GM18517 (cell line): ENCODE measurements at regions not wholly inside any gene's neighbourhood (a gene's known extent, or its start where the extent isn't known, plus 50 kb on each side); places are given as distances from the start of the nearest gene placed in this dataset.
"Not testable (repeated sequence)": the region's sequence is repeated elsewhere in the genome, so short reads cannot be mapped to it uniquely, and the experiment has no call there.

Experiments used
- ATAC-seq: cut with Tn5 transposase; IDR thresholded peaks from one replicate; pipeline ENCODE4 v1.9.1; 2021; ENCODE audit warnings: mild to moderate bottlenecking, moderate library complexity; ENCODE audit not compliant: unreplicated experiment

DNA sequence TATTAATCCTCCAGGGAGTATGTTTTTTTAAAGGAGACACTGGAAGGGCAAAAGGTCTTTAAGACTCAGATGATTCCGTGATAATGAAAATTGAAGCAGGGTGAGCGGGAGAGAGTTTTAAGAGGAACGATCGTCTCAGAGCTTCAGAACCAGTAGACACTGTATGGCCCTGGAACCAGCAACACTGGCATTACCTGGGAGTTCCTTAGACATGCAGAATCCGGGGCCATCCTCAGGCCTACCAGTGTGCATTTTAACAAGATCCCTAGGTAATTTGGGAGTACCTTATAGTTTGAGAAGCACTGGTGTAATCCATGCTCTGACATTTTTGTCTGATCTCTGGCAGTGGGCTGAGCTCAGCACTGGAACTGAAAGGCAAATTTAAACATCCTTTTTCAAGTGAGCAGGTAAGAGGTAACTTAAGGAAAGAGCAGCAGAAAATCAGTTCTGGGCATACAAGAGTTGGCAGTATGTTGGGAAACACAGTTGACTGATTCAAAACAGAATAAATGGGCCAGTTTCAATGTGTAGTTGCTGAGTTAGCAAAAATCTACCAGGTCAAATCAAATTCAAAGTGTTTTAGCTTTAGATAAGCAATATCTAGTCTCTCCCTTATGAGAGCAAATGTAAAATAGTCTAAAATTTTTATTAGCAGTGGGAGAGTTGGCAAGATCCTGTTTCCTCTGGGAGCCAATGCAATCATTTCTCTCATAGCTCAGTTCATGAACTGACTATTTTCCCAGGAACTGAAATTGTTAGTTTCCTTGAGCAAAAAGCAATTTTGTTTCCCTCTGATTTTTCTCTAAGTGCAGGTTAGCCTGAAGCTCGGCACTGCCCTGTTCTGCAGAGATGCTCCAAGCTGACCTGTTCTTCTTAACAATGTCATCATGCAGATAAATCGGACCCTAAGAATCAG lies 97.2 kb upstream of the ELMO1 start:
- ATAC-seq: no peak

DNA sequence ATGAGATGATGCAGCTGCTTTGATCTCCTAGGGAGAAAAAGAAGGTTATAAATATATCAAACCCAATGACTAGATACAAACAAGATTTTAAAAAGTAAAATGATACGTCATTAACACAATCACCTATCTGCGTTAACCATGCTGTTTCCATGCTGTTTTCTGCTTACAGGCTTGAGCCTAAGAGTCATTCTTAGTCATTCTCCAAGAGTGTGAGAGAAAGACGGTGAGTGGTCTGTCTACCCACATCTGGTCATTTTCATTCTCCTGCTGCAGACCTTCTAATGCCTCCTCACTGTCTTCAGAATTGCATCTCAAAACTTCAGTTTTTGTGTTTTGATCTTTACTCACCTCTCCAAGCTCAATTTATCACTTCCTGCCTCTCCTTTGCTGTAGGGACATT lies 98.0 kb upstream of the ELMO1 start:
- no peak for ATAC-seq

DNA sequence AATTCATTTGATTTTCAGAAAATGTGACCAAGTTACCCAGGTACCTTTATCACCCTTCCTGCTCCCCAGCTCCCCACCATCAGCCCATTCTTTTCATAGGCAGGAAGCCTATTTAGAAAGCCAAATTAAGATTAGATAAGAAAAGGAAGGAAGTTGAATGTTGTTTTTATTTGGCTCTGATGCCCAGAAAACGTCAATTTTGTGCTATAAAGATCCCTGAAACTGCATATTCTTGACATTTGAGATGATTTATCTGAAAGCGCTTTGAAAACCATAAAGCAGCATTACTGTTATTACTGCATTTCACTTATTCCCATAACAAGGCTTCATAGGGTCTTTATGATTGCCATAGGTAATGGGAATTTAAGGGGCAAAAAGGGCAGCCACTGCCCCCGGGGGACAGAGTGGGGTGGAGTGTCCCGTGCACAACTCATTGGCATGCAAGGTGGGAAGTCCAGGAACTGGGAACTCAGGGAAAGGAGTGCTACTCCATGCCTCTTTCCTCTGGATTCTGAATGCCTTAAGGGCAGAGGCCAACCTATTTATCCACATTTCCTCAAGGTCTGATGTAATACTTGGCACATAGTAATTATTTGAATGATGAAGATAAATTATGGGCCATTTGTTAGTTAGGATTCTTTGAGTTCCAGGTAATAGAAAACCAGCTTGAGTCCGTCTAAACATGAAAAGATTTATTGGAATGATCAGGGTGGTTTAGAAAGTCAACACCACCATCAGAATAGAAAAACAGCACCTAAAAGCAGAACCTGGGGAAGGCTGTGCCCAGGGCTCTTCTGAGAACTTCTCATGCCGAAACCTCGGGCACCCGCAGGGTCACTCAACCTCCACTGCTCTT lies 100.6 kb upstream of the ELMO1 start:
- ATAC-seq: no peak

DNA sequence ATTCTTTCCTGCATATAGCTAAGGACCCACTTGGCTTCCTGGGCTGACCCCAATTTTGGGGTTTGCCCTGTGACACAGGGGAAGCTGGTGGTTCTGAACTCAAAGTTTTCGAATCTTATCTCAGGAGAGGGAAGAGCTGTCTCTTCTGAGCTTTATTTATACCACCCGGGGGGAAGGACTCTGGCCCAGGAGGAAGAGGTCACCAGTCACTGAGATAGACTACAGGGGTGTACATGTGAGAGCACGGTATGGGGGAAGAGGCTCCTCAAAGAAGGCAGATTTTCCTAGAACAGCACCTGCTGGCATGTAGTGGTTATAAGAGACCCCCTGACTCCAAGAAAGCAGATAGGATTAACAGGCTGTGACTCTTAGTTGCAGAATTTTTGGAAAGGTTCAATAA lies 101.8 kb upstream of the ELMO1 start:
- ATAC-seq: no peak

DNA sequence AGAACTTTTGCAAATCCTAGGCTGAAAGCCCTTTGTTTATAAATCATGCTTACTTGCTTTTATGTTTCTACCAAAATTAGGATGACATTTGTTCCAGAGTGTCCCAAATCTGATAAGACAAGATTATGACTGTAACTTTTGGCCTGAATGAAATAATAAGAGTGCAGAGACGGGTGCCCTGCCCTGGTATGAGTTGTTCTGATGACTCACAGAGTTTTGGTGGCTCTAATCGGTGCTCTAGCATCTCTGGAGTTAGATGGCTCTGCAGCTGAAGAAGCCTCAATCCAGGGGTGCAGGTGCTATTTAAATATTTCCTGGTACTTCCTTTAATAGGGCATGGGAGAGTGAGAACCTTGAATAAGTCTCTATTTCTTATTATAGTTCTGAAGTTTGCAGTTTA lies 102.2 kb upstream of the ELMO1 start:
- ATAC-seq: no peak

DNA sequence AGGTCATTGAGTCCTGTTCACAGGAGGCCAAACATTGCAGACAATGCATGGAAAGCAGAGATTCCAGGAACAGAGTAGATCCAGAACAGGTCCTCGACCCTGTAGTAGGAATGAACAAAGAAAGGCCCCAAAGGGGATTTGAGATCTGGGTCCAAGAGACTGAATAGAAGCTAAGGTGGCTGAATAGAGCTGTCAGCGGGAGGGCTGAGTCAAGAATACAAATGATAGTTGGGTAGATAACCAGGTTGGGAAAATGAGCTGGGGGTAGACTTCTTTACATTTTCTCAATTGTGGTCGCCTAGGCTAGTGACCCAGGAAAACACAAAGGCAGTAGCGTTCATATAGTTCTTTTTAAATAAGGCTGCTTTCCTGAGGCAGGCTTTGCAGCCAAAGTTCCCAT lies 103.4 kb upstream of the ELMO1 start:
- ATAC-seq: no peak

DNA sequence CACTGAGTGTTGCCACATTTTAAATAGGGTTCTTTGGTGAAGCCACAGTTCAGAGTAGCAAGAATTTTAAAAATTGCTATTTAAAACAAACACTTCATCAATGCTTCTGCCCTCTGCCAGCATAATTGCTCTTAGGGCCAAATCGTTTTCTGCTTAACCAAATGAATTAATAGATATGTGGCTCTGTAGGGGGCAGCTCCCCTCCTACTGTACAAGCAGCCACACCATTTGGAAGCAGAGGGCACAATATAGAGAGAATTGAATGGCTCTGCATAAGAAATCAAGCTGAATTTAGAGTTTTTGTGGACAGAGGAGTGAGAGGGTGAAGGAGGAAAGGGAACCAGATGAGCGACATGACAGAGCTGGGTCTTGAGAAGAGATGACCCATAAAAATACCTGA lies 103.8 kb upstream of the ELMO1 start:
- ATAC-seq: not testable (repeated sequence)

DNA sequence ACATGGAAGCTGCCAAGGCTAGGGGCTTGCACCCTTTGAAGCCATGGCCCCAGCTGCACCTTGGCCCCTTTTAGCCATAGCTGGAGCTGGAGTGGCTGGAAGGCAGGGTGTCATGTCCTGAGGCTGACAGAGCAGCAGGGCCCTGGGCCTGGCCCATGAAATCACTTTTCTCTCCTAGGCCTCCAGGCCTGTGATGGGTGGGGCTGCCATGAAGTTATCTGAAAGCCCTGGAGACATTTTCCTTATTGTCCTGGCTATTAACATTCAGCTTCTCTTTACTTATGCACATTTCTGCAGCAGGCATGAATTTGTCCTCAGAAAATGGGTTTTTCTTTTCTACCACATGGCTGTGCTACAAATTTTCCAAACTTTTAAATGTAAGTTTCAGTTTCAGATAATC lies 106.9 kb upstream of the ELMO1 start:
- ATAC-seq: no peak

DNA sequence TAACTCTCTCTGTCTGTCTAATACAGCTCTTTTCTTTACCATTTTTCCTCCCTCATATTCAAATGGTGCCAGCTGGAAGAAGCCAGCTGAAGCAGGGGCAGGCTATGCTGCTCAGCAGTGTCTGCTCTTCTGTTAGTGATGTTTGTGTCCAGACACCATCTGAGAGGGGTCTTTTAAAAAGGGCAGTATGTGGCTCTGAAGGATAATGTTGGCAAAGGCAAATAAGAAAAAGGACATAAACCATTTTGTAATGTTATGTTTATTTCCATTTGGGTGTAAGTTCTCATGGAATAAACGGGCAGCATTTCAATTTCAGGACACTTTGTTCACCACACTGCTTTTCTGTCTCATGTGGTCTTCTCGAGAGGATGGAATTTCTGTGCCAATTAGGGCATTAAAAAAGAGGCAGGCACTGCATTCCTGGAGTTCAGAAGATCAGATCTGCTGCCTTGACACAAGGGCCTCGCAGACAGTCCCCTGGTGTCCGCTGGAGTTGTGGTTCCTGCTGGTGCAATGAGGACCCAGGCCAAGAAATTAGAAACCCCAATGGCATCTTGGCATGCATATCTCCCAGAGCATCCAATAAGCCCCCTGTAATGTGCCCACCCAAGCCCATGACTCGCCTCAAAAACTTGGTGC lies 109.0 kb upstream of the ELMO1 start:
- ATAC-seq: no peak

DNA sequence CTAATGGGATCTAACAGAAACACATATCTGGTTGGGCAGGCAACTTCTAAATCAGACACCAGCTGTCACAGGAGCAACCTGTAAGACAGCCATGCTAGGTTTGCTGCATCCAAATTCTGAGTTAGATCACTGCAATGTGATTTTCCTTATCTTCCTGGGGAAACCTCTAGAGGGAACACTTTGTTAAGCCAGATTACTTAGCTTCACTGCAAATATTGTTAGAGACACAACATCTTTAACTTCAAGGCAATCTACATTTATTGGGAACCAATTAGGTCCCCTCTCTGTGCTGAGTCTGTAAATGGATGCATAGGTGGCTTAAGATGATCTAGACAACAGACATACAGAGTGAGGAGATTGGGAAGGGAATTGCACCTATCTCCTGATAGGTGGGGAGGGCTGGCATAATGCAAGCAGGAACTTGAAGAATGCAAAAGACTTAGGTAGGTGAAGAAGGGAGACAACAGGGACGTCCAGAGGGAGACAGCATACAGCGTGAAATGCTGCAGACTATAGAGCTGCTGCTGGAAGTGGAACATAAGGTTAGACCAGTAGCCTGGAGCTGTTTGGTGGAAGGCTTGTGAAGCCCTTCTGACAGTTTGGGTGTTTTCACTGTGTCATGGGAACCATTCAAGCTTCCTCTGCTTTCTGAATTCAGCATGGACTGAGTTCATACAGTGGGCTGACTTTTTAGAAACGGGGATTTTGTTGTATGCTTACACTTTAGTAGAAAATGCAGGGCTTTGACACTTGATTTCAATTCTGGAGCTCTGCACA lies 109.8 kb upstream of the ELMO1 start:
- no peak for ATAC-seq

DNA sequence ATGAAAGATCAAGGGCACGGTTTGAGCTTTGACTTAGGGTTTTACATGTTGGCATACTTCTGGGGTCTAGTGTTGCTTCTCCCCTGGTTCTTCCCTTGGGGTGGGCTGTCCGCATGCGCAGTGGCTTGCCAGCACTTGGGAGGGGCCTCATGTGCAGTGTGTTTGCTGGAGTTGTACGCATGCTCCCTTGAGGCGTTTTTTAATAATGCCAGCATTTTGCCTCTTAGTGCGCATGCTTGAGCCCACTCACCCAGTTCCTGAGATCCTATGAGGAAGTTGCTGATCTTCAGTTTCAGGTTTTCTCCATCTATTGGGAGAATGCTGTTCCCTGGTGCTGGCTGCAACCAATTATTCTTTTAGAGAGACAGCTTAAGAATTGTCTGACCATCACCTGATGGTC lies 113.4 kb upstream of the GPR141 start:
- no peak for ATAC-seq

DNA sequence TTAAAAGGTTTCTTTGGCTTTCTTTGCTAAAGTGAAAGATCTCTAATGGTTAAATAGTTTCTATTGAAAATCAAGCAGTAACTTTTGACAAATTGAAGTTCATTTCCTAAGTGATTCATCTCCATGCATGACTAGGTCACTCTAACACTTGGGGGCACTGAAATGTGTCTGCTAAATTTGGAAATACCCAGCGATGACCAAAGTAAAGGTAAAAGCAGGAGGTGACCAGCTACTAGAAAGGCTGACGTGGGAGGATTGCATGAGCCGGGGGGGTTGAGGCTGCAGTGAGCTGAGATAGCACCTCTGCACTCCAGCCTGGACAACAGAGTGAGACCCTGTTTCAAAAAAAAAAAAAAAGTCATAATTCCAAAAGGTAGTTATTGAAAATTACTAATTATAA lies 111.8 kb upstream of the GPR141 start:
- ATAC-seq: no peak

DNA sequence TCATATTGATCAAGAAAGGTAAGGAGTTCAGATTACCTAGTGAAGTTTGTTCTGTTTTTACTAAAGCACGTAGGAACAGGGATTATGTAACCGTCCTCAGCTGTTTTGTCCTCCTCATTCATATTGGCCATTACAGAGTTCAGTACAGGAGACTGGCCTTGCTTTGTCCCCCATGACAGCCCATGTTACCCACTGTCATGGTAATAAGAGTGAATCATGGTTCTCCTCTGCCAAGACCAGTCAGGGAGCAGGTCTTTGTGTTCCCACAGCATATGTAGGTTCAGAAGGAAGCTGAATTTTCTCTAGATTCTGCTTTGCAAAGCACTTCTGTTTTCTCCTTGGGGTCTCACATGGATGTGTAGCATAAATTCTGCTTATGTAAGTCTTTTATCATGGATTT lies 106.2 kb upstream of the GPR141 start:
- ATAC-seq: no peak

DNA sequence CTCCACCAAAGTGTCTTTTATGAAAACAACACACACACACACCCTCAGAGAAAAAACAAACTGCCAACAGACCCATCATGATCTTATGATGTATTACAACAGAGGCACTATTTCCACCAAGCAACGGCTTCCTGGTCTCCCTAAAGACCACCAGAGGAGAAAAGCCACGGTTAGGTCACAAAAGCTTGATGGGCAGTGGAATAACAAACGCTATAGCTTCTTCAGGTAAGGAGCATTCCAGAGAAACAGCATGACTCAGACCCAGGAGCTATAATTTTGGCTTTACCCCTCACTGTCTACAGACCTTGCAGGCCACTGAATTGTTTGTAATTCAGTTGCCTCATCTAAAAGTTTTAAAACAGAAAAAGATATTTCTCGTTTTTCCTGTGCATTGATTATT lies 105.7 kb upstream of the GPR141 start:
- ATAC-seq: no peak

DNA sequence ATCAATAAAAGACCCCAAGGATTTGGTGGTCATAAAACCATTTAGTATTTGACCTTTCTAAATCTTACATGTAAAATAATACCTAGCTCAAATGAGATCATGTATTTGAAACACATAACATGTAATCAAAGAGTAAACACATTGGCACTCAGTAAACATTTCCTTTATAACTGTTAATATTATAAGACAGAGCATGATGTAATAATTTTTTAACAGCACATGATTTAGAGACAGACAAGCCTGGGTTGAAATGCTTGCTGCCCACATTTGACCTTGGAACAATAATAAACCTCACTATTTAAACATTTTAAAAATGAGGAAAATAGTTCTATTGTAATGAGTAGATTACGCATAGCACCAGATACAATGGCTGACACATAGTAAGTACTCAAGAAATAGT lies 105.2 kb upstream of the GPR141 start:
- ATAC-seq: no peak

DNA sequence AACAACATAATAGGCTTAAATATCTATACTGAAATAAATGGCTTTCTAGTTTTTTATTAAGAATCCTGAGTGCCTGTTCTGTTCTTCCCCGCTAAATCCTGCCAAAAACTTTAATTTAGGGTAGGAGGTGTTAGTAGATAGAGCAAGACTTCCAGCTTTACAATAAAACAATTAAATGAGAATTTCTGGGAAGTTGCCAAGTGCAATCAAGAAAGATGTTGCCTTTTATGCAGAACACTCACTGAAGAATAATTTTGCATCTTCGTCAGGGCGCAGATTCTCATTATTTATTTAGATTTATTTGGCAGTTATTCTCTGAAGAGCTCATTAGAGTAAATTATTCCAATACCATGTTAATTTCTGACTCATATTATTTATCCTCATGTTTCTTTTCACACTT lies 103.2 kb upstream of the GPR141 start:
- no peak for ATAC-seq

DNA sequence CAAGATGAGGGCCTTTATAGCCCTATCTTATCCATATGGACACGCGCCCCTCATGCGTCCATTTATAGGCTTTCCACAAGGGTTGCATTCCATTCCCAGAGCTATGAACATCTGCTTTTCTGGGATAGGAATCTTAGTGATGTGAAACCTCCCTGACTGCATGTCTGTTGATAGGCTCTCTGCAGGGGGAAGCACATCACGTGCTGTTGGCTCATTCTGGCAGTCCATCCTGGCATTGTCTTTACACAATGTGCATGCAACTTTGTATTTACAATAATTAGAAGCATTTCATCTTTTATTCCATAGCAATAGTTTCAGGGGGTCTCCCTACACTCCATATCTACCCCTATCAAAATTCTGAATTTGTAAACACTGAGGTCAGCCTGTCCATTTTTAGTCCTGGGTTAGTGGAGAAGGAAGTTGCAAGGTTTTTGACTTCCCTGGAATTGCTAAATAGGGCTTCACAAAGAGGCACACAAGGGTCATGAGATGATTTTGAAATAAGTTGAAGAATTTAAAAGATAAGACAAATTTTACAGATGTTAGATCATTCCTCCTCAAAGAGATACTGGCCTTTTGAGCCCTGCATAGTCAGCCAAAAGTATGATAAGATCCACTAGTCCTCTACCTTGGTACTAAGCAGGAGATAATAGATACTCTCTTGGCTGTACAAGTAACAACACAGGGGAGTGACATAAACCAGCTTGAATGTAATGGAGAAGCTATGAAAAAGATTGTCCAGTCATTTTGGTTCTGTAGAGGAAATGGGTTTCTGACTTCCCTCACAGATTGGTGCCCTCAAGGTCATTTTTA lies 98.7 kb upstream of the GPR141 start:
- not testable (repeated sequence) for ATAC-seq

DNA sequence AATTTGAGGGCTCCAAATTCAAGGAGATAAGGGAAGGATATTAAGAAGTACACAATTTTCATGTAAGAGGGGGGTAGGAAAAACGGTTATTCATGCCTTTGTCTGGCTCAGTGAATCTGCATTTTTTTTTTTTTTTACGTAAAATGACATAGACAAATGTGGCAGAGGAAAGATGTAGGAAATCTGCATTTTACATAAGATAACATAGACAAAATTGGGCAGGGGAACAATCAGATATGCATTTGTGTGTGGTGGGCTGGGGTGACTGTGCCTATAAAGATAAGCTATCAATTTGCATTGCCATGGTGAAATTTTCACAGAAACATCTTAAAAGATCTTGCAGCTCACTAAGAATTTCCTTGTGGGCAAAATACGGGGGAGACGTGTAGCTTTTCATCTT lies 92.7 kb upstream of the GPR141 start:
- ATAC-seq: no peak

DNA sequence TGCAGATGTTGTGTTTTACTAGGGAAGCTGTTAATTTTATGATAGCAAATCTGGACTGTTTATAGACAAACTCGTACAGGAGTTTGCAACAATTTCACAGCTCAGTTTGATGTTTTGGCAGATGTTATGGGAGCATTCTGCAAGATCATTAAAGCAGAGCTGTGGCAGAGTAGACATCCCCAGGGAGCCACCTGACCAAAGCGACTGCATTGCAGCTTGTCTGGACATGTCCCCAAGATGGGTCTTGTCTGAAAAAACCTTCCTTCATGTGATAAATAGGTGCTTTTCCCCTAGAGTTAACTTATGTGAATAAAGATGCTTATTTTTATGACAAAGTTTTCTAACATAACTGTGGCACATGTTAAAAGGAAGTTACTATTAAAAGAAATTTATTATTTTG lies 91.2 kb upstream of the GPR141 start:
- no peak for ATAC-seq

DNA sequence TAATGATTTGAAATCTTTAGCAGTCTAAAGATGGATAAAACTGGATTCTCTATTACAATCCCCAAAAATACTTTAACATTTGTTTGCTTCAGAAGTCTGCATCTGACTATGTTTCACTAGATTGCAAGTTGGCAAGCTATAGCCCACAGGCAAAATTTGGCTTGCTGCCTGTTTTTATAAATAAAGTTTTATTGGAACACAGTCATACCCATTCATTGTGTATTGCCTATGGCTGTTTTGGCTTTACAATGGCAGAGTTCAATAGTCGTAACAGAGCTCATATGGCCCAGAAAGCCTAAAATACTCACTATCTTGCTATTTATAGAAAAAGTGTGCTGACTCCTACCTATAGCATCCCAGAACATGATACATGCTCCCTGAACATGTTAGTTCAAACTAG lies 89.0 kb upstream of the GPR141 start:
- no peak for ATAC-seq
